ENCODE measurements at regions not wholly inside any gene's neighbourhood (a gene's known extent, or its start where the extent isn't known, plus 50 kb on each side); places are given as distances from the start of the nearest gene placed in this dataset.

GRCh38 chr15:93252780-93253179 is 163.8 kb upstream of the RGMA start:
- no peak overlapping the region for H3K4me3 ChIP-seq (ENCODE audit: low read length in 3 of 3)
- no peak overlapping the region for H3K27ac ChIP-seq (ENCODE audit: low read depth in 2 of 2, low read length in 2 of 2)
- no peaks in the 10 kb centered on the region for H3K27me3 ChIP-seq (ENCODE audit: control insufficient read depth, insufficient read depth, low read length)
- H3K9ac ChIP-seq (ENCODE audit: low read length in 3 of 3) = no peak overlapping the region
- FAIRE-seq (no peak), DNase-seq (no peak)
- no peaks in the 10 kb centered on the region for H3K36me3 ChIP-seq (ENCODE audit: control insufficient read depth in 2 of 3, insufficient read depth in 3 of 3, low read length in 3 of 3)
- no peaks in the 10 kb centered on the region for H3K9me3 ChIP-seq (ENCODE audit: control insufficient read depth in 2 of 3, insufficient read depth in 1 of 3, low read length in 3 of 3)
- intact Hi-C loops (cut with DNase I) = no loop called here
- H3K4me1 ChIP-seq (ENCODE audit: control insufficient read depth in 2 of 3, insufficient read depth in 2 of 3, low read depth in 1 of 3, low read length in 3 of 3) = no peaks in the 10 kb centered on the region
- TF ChIP-seq CTCF (IDR thresholded peaks at IDR 0.05; ENCODE audit: borderline replicate concordance, extremely low read depth, insufficient read depth) = no peak

- H3K36me3 ChIP-seq (ENCODE audit: control insufficient read depth in 2 of 3, insufficient read depth in 3 of 3, low read length in 3 of 3) = no peaks in the 10 kb centered on the region
- no peak overlapping the region for H3K27ac ChIP-seq (ENCODE audit: low read depth in 2 of 2, low read length in 2 of 2)
- FAIRE-seq = no peak
- H3K4me3 ChIP-seq (ENCODE audit: low read length in 3 of 3) = no peak overlapping the region
- H3K9me3 ChIP-seq (ENCODE audit: control insufficient read depth in 2 of 3, insufficient read depth in 1 of 3, low read length in 3 of 3) = no peaks in the 10 kb centered on the region
- no peak for TF ChIP-seq CTCF (IDR thresholded peaks at IDR 0.05; ENCODE audit: borderline replicate concordance, extremely low read depth, insufficient read depth)
- intact Hi-C loops (cut with DNase I) = no loop called here
- no peaks in the 10 kb centered on the region for H3K27me3 ChIP-seq (ENCODE audit: control insufficient read depth, insufficient read depth, low read length)
- H3K9ac ChIP-seq (ENCODE audit: low read length in 3 of 3) = no peak overlapping the region
- peak in 3 of 5 donors; percentile 17 to 73 (median 34) for DNase-seq
- H3K4me1 ChIP-seq (ENCODE audit: control insufficient read depth in 2 of 3, insufficient read depth in 2 of 3, low read depth in 1 of 3, low read length in 3 of 3) = no peaks in the 10 kb centered on the region
These were observed 161.9 kb upstream of the RGMA start for GRCh38 chr15:93250950-93251349.

GRCh38 chr15:93250209-93250608 is 161.2 kb upstream of the RGMA start:
- FAIRE-seq (no peak), DNase-seq (no peak)
- Histone ChIP-seq H3K36me3 (ENCODE audit: control insufficient read depth in 2 of 3, insufficient read depth in 3 of 3, low read length in 3 of 3) (no peaks in the 10 kb centered on the region), H3K4me3 (ENCODE audit: low read length in 3 of 3) (no peak overlapping the region), H3K27me3 (ENCODE audit: control insufficient read depth, insufficient read depth, low read length) (no peaks in the 10 kb centered on the region), H3K9me3 (ENCODE audit: control insufficient read depth in 2 of 3, insufficient read depth in 1 of 3, low read length in 3 of 3) (no peaks in the 10 kb centered on the region), H3K4me1 (ENCODE audit: control insufficient read depth in 2 of 3, insufficient read depth in 2 of 3, low read depth in 1 of 3, low read length in 3 of 3) (no peaks in the 10 kb centered on the region), H3K27ac (ENCODE audit: low read depth in 2 of 2, low read length in 2 of 2) (no peak overlapping the region), H3K9ac (ENCODE audit: low read length in 3 of 3) (no peak overlapping the region)
- TF ChIP-seq CTCF (IDR thresholded peaks at IDR 0.05; ENCODE audit: borderline replicate concordance, extremely low read depth, insufficient read depth) = no peak
- intact Hi-C loops (cut with DNase I) = no loop called here

GRCh38 chr15:93249623-93250022 is 160.6 kb upstream of the RGMA start:
- intact Hi-C loops (cut with DNase I) = no loop called here

More at GRCh38 chr15:93249623-93250022, 160.6 kb upstream of the RGMA start:
- H3K27ac ChIP-seq (ENCODE audit: low read depth in 2 of 2, low read length in 2 of 2) = no peak overlapping the region
- H3K36me3 ChIP-seq (ENCODE audit: control insufficient read depth in 2 of 3, insufficient read depth in 3 of 3, low read length in 3 of 3) = no peaks in the 10 kb centered on the region
- FAIRE-seq (no peak), DNase-seq (no peak)
- H3K4me1 ChIP-seq (ENCODE audit: control insufficient read depth in 2 of 3, insufficient read depth in 2 of 3, low read depth in 1 of 3, low read length in 3 of 3) = no peaks in the 10 kb centered on the region
- TF ChIP-seq CTCF (IDR thresholded peaks at IDR 0.05; ENCODE audit: borderline replicate concordance, extremely low read depth, insufficient read depth) = no peak
- no peaks in the 10 kb centered on the region for H3K9me3 ChIP-seq (ENCODE audit: control insufficient read depth in 2 of 3, insufficient read depth in 1 of 3, low read length in 3 of 3)
- H3K27me3 ChIP-seq (ENCODE audit: control insufficient read depth, insufficient read depth, low read length) = no peaks in the 10 kb centered on the region
- no peak overlapping the region for H3K4me3 ChIP-seq (ENCODE audit: low read length in 3 of 3)
- no peak overlapping the region for H3K9ac ChIP-seq (ENCODE audit: low read length in 3 of 3)

Data from kidney (tissue), 13 donors.